Tibial nerve (tissue), 4 donors: ENCODE measurements at regions not wholly inside any gene's neighbourhood (a gene's known extent, or its start where the extent isn't known, plus 50 kb on each side); places are given as distances from the start of the nearest gene placed in this dataset.
"Not testable (repeated sequence)": the region's sequence is repeated elsewhere in the genome, so short reads cannot be mapped to it uniquely, and the experiment has no call there.

Source experiments
- DNase-seq, 2 donors: peaks; one replicate each; pipeline ENCODE4 v3.0.0-alpha.2; 2019; ENCODE audit warnings: low spot score in 2 of 2
- H3K27ac ChIP-seq, 4 donors: fragments of 200-600 bp; sonication (generic) in 3 of 4; one replicate each; pipeline ENCODE4 v1.5.1; 2017 to 2019; ENCODE audit warnings: mild to moderate bottlenecking in 1 of 4
- H3K27me3 ChIP-seq, 2 donors: fragments of 200-600 bp; sonication (generic) in 1 of 2; one replicate each; pipeline versions ENCODE4 v1.5.1 to v1.6.0; 2017 to 2019
- H3K36me3 ChIP-seq, 3 donors: fragments of 200-600 bp; sonication (generic); one replicate each; pipeline ENCODE4 v1.5.1; 2018 to 2019
- H3K4me1 ChIP-seq, 4 donors: fragments of 200-600 bp; sonication (generic) in 3 of 4; one replicate each; pipeline ENCODE4 v1.5.1; 2017 to 2019
- H3K4me3 ChIP-seq, 4 donors: fragments of 200-600 bp; sonication (generic) in 3 of 4; one replicate each; pipeline ENCODE4 v1.5.1; 2017 to 2019; ENCODE audit warnings: mild to moderate bottlenecking in 1 of 4, moderate library complexity in 1 of 4
- H3K9me3 ChIP-seq, 4 donors: fragments of 200-600 bp; sonication (generic) in 3 of 4; one replicate each; pipeline ENCODE4 v1.5.1; 2017 to 2019
- EP300 ChIP-seq, 2 donors: sonication (generic); formaldehyde crosslinking; IDR thresholded peaks; one replicate each; pipeline ENCODE4 v1.6.1; 2017; ENCODE audit warnings: antibody characterized with exemption in 2 of 2, mild to moderate bottlenecking in 1 of 2
- POLR2A ChIP-seq, 2 donors: fragments of 450-650 bp; IDR thresholded peaks; one replicate each; pipeline ENCODE4 v1.6.1; 2017; ENCODE audit warnings: antibody characterized with exemption in 2 of 2, mild to moderate bottlenecking in 2 of 2, moderate library complexity in 2 of 2
- WGBS, 2 donors: methylation state at CpG; one replicate each; pipeline ENCODE4 v1.1.5; 2018; 5-methylcytosine and 5-hydroxymethylcytosine counted together
- TF ChIP-seq, protein P1 (sequence below), 5 experiments: fragments of 200-600 bp in 3 of 5; fragments of 450-650 bp in 2 of 5; sonication (generic) in 3 of 5; IDR thresholded peaks; one replicate each; pipeline ENCODE4 v1.5.1; 2016 to 2019; ENCODE audit warnings: antibody characterized with exemption in 5 of 5, mild to moderate bottlenecking in 3 of 5, moderate library complexity in 2 of 5

DNA sequence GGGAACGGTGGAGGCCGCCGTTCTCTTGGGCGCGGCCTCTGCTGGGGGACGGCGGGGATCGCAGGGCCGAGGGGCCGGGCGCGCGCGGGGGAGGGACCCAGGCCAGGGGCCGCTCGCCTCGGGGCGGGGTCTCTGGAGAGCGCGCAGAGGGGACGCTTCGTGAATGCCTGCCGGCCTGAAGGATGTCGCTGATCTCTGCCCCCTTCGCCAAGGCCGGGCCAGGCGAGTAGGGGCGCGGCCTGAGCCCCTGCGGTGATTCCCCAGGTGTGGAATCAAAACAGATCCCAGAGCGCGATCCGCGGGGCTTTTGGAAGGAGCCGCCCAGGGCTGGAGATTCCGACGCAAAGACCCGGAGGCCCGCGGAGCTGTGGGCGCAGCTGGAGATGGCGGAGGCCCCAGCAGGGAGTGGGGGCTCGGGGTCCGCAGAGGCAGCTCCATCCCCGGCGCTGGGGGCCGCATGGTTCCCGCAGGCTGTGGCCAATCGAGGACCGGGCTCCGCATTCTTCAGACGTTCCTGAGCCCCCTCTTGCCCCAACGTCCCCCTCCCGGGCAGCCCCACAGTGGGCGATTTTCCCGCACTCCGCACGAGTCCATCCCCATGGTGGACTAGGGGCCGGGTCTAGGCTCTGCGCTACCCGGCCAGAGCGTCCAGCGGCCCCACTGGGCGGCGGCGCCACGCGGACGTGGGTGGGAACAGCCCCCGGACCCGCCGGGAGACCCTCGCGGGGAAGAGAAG lies 166.0 kb downstream of the ACTR3B start:
- Histone ChIP-seq H3K4me3 (peak overlapping the region in 2 of 4 donors; percentile 1 to 24), H3K27ac (no peak overlapping the region), H3K36me3 (no peaks in the 10 kb centered on the region), H3K4me1 (peaks cover 0 to 15% (median 0%) of the 10 kb centered on the region in 4 donors), H3K9me3 (peaks cover 0 to 3% (median 0%) of the 10 kb centered on the region in 4 donors), H3K27me3 (peaks cover 0 to 21% of the 10 kb centered on the region in 2 donors)
- no peak for DNase-seq
- TF ChIP-seq EP300 (IDR thresholded peaks at IDR 0.05) (no peak), POLR2A (IDR thresholded peaks at IDR 0.05) (no peak)
- TF ChIP-seq, protein P1, sequence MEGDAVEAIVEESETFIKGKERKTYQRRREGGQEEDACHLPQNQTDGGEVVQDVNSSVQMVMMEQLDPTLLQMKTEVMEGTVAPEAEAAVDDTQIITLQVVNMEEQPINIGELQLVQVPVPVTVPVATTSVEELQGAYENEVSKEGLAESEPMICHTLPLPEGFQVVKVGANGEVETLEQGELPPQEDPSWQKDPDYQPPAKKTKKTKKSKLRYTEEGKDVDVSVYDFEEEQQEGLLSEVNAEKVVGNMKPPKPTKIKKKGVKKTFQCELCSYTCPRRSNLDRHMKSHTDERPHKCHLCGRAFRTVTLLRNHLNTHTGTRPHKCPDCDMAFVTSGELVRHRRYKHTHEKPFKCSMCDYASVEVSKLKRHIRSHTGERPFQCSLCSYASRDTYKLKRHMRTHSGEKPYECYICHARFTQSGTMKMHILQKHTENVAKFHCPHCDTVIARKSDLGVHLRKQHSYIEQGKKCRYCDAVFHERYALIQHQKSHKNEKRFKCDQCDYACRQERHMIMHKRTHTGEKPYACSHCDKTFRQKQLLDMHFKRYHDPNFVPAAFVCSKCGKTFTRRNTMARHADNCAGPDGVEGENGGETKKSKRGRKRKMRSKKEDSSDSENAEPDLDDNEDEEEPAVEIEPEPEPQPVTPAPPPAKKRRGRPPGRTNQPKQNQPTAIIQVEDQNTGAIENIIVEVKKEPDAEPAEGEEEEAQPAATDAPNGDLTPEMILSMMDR (IDR thresholded peaks at IDR 0.05): no peak
- WGBS, 2 donors: 1 to 2% methylated on average over 13 to 63 of the region's 74 CpGs

DNA sequence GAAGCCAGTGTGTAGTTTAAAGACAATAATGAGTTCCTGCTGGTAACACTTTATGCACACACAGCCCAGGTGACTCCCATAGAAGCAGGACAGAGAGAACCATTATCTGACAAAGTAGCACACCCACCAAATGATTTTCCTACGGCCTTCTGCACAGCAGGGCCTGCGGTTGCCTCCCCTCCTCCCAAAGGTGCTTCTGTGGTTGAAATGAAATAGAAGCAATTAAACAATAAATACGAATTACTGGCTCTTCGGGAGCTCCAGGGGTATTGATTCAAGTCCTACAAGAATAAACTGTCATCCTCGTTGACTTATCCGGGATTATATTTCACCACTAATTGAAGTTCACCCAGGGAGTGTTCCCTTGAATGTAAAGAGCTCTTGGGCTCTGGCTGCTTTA lies 172.1 kb downstream of the ACTR3B start:
- no peaks in the 10 kb centered on the region for H3K4me1 ChIP-seq
- DNase-seq: no peak
- no peak for TF ChIP-seq EP300 (IDR thresholded peaks at IDR 0.05)
- H3K36me3 ChIP-seq: no peaks in the 10 kb centered on the region
- no peak overlapping the region for H3K27ac ChIP-seq
- H3K4me3 ChIP-seq: no peak overlapping the region
- WGBS, 2 donors: 65% methylated on average over 6 of the region's 6 CpGs
- H3K9me3 ChIP-seq: no peaks in the 10 kb centered on the region
- no peaks in the 10 kb centered on the region for H3K27me3 ChIP-seq

DNA sequence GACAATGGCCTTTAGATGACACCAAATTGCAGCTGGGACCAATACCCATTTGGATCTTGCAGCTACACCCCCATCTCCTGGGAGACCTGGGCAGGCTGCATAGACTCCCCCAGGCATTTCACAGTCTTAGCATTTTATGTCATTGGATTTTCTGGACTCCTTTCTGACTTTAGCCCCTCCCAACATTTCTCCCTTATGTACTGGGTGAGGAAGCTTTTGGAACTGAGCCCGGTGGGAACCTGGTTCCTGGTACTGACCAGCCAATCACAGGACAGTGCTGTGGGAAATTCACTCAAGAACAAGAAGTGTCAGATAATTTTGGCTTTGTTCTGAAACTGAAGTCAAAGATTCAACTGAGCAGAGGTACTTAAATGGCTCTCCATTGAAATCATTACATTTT lies 177.7 kb downstream of the ACTR3B start:
- DNase-seq: no peak
- no peaks in the 10 kb centered on the region for H3K27me3 ChIP-seq
- 24 to 31% methylated on average over 1 of the region's 1 CpG for WGBS, 2 donors
- H3K36me3 ChIP-seq: no peaks in the 10 kb centered on the region
- H3K4me3 ChIP-seq: no peak overlapping the region
- no peaks in the 10 kb centered on the region for H3K9me3 ChIP-seq
- H3K4me1 ChIP-seq: no peaks in the 10 kb centered on the region
- H3K27ac ChIP-seq: no peak overlapping the region
- TF ChIP-seq POLR2A (IDR thresholded peaks at IDR 0.05): no peak

DNA sequence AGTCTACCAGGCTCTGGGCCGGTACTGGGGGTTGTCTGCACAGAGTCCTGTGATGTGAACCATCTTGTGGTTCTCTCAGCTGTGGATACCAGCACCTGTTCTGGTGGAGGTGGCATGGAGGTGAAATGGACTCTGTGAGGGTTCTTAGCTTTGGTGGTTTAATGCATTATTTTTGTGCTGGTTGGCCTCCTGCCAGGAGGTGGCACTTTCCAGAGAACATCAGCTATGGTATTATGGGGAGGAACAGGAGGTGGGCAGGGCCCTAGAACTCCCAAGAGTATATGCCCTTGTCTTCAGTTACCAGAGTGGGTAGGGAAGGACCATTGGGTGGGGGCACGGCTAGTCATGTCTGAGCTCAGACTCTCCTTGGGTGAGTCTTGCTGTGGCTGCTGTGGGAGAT lies 187.1 kb downstream of the ACTR3B start:
- H3K36me3 ChIP-seq, DNase-seq, H3K4me1 ChIP-seq, H3K4me3 ChIP-seq, H3K9me3 ChIP-seq, H3K27me3 ChIP-seq, H3K27ac ChIP-seq: not testable (repeated sequence)
- WGBS, 2 donors: 96 to 100% methylated on average over 2 of the region's 2 CpGs

DNA sequence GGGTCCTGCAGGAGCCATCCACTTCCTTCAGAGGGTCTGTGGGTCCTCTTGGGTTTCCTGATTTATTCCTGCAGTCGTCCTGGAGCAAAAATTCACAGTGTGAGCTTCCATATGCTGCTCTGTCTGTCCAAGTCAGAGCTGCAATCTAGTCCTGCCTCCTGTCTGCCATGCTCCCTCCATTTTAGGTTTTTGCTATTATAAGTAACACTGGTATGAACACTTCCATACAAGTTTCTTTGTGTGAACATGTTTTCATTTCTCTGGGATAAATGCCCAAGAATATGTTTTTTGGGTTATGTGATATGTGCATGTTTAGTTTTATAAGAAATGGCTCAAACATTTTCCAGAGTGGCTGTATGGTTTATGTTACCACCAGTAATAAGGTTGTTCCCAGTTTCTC lies 188.1 kb downstream of the ACTR3B start:
- no peaks in the 10 kb centered on the region for H3K9me3 ChIP-seq
- WGBS, 2 donors: 45 to 65% methylated on average over 1 of the region's 1 CpG
- no peaks in the 10 kb centered on the region for H3K36me3 ChIP-seq
- no peak overlapping the region for H3K4me3 ChIP-seq
- H3K27ac ChIP-seq: no peak overlapping the region
- no peaks in the 10 kb centered on the region for H3K4me1 ChIP-seq
- TF ChIP-seq, protein P1 (IDR thresholded peaks at IDR 0.05): no peak
- no peak for TF ChIP-seq EP300 (IDR thresholded peaks at IDR 0.05)
- TF ChIP-seq POLR2A (IDR thresholded peaks at IDR 0.05): no peak
- no peaks in the 10 kb centered on the region for H3K27me3 ChIP-seq
- DNase-seq: no peak

DNA sequence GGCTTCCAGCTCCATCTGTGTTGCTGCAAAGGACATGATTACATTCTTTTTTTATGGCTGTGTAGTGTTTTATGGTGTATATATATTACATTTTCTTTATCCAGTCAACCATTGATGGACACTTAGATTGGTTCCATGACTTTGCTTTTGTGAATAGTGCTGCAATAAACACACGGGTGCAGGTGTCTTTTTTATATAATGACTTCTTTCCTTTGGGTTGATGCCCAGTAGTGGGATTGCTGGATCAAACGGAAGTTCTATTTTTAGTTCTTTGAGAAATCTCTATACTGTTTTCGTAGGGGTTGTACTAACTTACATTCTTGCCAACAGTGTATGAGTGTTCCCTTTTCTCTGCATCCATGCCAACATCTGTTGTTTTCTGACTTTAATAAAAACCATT lies 189.7 kb downstream of the ACTR3B start:
- H3K9me3 ChIP-seq: no peaks in the 10 kb centered on the region
- no peak for DNase-seq
- H3K27me3 ChIP-seq: no peaks in the 10 kb centered on the region
- WGBS, 2 donors: 35 to 45% methylated on average over 3 of the region's 3 CpGs
- no peak overlapping the region for H3K4me3 ChIP-seq
- TF ChIP-seq POLR2A (IDR thresholded peaks at IDR 0.05) (no peak), EP300 (IDR thresholded peaks at IDR 0.05) (no peak)
- TF ChIP-seq, protein P1 (IDR thresholded peaks at IDR 0.05): no peak
- no peak overlapping the region for H3K27ac ChIP-seq
- no peaks in the 10 kb centered on the region for H3K36me3 ChIP-seq
- H3K4me1 ChIP-seq: no peaks in the 10 kb centered on the region

DNA sequence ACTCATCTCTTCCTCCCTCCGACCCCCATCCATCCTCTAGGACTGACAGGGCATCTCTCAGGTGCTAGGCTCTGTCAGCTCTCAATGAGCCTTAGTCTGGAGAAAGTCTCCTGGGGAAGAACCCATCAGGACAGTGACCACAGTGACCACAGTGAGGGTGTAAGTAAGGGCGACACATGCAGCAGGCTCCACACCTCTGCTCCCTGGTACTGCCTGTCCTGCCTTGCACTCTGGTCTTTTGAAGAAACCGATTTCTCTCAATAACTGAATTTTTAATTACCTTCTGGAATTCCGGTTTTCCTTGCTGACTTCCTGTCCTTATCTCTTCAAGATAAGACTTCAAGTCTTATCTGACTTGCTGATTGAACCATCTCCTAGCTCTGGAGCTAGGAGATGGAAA lies 190.2 kb downstream of the ACTR3B start:
- no peak for TF ChIP-seq POLR2A (IDR thresholded peaks at IDR 0.05)
- TF ChIP-seq, protein P1 (IDR thresholded peaks at IDR 0.05): no peak
- Histone ChIP-seq H3K27me3 (no peaks in the 10 kb centered on the region), H3K27ac (no peak overlapping the region), H3K4me3 (no peak overlapping the region), H3K9me3 (no peaks in the 10 kb centered on the region), H3K4me1 (no peaks in the 10 kb centered on the region), H3K36me3 (no peaks in the 10 kb centered on the region)
- 83 to 85% methylated on average over 4 of the region's 4 CpGs for WGBS, 2 donors
- DNase-seq: no peak
